ENCODE measurements at regions not wholly inside any gene's neighbourhood (a gene's known extent, or its start where the extent isn't known, plus 50 kb on each side); places are given as distances from the start of the nearest gene placed in this dataset.

GRCh38 chr5:125214080-125214479 is 467.6 kb upstream of the ZNF608 start:
- no peak for TF ChIP-seq CTCF (IDR thresholded peaks at IDR 0.05; ENCODE audit: insufficient read depth, low read depth, low read length)
- DNase-seq (ENCODE audit: low read depth) = no peak
- H3K4me3 ChIP-seq (ENCODE audit: low read depth, low read length) = no peak overlapping the region

- no peak for DNase-seq (ENCODE audit: low read depth)
- H3K4me3 ChIP-seq (ENCODE audit: low read depth, low read length) = no peak overlapping the region
- TF ChIP-seq CTCF (IDR thresholded peaks at IDR 0.05; ENCODE audit: insufficient read depth, low read depth, low read length) = no peak
These were observed 469.2 kb upstream of the ZNF608 start for GRCh38 chr5:125215593-125215992.

- no peak overlapping the region for H3K4me3 ChIP-seq (ENCODE audit: low read depth, low read length)
- TF ChIP-seq CTCF (IDR thresholded peaks at IDR 0.05; ENCODE audit: insufficient read depth, low read depth, low read length) = no peak
- DNase-seq (ENCODE audit: low read depth) = no peak
These were observed 473.3 kb upstream of the ZNF608 start for GRCh38 chr5:125219710-125220109.

GRCh38 chr5:125220284-125220683 is 473.8 kb upstream of the ZNF608 start:
- H3K4me3 ChIP-seq (ENCODE audit: low read depth, low read length) = no peak overlapping the region
- DNase-seq (ENCODE audit: low read depth) = no peak
- no peak for TF ChIP-seq CTCF (IDR thresholded peaks at IDR 0.05; ENCODE audit: insufficient read depth, low read depth, low read length)

GRCh38 chr5:125222597-125223240 is 476.3 kb upstream of the ZNF608 start:
- H3K4me3 ChIP-seq (ENCODE audit: low read depth, low read length) = no peak overlapping the region
- DNase-seq (ENCODE audit: low read depth) = no peak
- no peak for TF ChIP-seq CTCF (IDR thresholded peaks at IDR 0.05; ENCODE audit: insufficient read depth, low read depth, low read length)

- no peak for TF ChIP-seq CTCF (IDR thresholded peaks at IDR 0.05; ENCODE audit: insufficient read depth, low read depth, low read length)
- H3K4me3 ChIP-seq (ENCODE audit: low read depth, low read length) = no peak overlapping the region
- no peak for DNase-seq (ENCODE audit: low read depth)
These were observed 479.0 kb upstream of the ZNF608 start for GRCh38 chr5:125225424-125225823.

GRCh38 chr5:125226825-125227224 is 480.4 kb upstream of the ZNF608 start:
- TF ChIP-seq CTCF (IDR thresholded peaks at IDR 0.05; ENCODE audit: insufficient read depth, low read depth, low read length) = no peak
- DNase-seq (ENCODE audit: low read depth) = no peak
- no peak overlapping the region for H3K4me3 ChIP-seq (ENCODE audit: low read depth, low read length)

Measured in fibroblast of villous mesenchyme (primary cell).